ENCODE measurements at regions not wholly inside any gene's neighbourhood (a gene's known extent, or its start where the extent isn't known, plus 50 kb on each side); places are given as distances from the start of the nearest gene placed in this dataset.

GRCh38 chr5:164010900-164011299 is 505.5 kb downstream of the MAT2B start:
- no peak for DNase-seq

GRCh38 chr5:164012371-164012770 is 507.0 kb downstream of the MAT2B start:
- DNase-seq: no peak

- peak in 19 of 58 donors; percentile 2 to 50 (median 19) for DNase-seq
Measured at GRCh38 chr5:164013077-164013670, 507.8 kb downstream of the MAT2B start.

- DNase-seq: no peak
Measured at GRCh38 chr5:164020116-164020515, 514.7 kb downstream of the MAT2B start.

GRCh38 chr5:164027738-164028137 is 522.3 kb downstream of the MAT2B start:
- no peak for DNase-seq

- DNase-seq: no peak
Measured at GRCh38 chr5:164038128-164038783, 532.8 kb downstream of the MAT2B start.

- no peak for DNase-seq
Measured at GRCh38 chr5:164041105-164041504, 535.7 kb downstream of the MAT2B start.

- no peak for DNase-seq
Measured at GRCh38 chr5:164048359-164048926, 543.0 kb downstream of the MAT2B start.

- DNase-seq: no peak
Measured at GRCh38 chr5:164051745-164052144, 546.3 kb downstream of the MAT2B start.

- no peak for DNase-seq
Measured at GRCh38 chr5:164052536-164053093, 547.2 kb downstream of the MAT2B start.

GRCh38 chr5:164053123-164053522 is 547.7 kb downstream of the MAT2B start:
- DNase-seq: no peak

GRCh38 chr5:164054461-164054860 is 549.0 kb downstream of the MAT2B start:
- DNase-seq: no peak

- no peak for DNase-seq
Measured at GRCh38 chr5:164057121-164057520, 551.7 kb downstream of the MAT2B start.

- no peak for DNase-seq
Measured at GRCh38 chr5:164058621-164059020, 553.2 kb downstream of the MAT2B start.

- no peak for DNase-seq
Measured at GRCh38 chr5:164059471-164059870, 554.1 kb downstream of the MAT2B start.

- no peak for DNase-seq
Measured at GRCh38 chr5:164060786-164061355, 555.5 kb downstream of the MAT2B start.

- DNase-seq: no peak
Measured at GRCh38 chr5:164062304-164062703, 556.9 kb downstream of the MAT2B start.

GRCh38 chr5:164065266-164065665 is 559.8 kb downstream of the MAT2B start:
- no peak for DNase-seq

- no peak for DNase-seq
Measured at GRCh38 chr5:164071671-164072070, 566.3 kb downstream of the MAT2B start.

- DNase-seq: no peak
Measured at GRCh38 chr5:164073081-164073480, 567.7 kb downstream of the MAT2B start.

- no peak for DNase-seq
Measured at GRCh38 chr5:164076556-164076955, 571.1 kb downstream of the MAT2B start.

- no peak for DNase-seq
Measured at GRCh38 chr5:164090358-164090757, 584.9 kb downstream of the MAT2B start.
